GM12891 (cell line): ENCODE measurements at regions not wholly inside any gene's neighbourhood (a gene's known extent, or its start where the extent isn't known, plus 50 kb on each side); places are given as distances from the start of the nearest gene placed in this dataset.

ENCODE experiments used
- DNase-seq: peaks from one replicate; pipeline ENCODE4 v3.0.0; 2011; ENCODE audit warnings: low spot score; ENCODE audit not compliant: insufficient read length
- FAIRE-seq: peaks from 2 replicates; lab custom pipeline; 2011; peaks lifted over from hg19 to GRCh38; lab: Jason Lieb, UNC
- PAX5 ChIP-seq: IDR thresholded peaks from 2 replicates; pipeline ENCODE4 v1.6.1; 2011; ENCODE audit warnings: low read length, moderate library complexity, mild to moderate bottlenecking; ENCODE audit not compliant: insufficient read depth, severe bottlenecking
- POLR2A ChIP-seq: IDR thresholded peaks from 2 replicates; pipeline ENCODE4 v1.6.1; 2011; ENCODE audit warnings: low read depth, low read length, control low read depth
- POLR2AphosphoS5 ChIP-seq: IDR thresholded peaks from 2 replicates; pipeline ENCODE4 v1.6.1; 2011; ENCODE audit warnings: low read depth, low read length, control low read depth
- POU2F2 ChIP-seq: IDR thresholded peaks from 2 replicates; pipeline ENCODE4 v1.6.1; 2011; ENCODE audit warnings: low read depth, mild to moderate bottlenecking, control low read depth, low read length, moderate library complexity
- SPI1 ChIP-seq: IDR thresholded peaks from 2 replicates; pipeline ENCODE4 v1.6.1; 2011; ENCODE audit warnings: low read depth, low read length, control low read depth
- TAF1 ChIP-seq: IDR thresholded peaks from 2 replicates; pipeline ENCODE4 v1.6.1; 2011; ENCODE audit warnings: low read depth, low read length, control low read depth

DNA sequence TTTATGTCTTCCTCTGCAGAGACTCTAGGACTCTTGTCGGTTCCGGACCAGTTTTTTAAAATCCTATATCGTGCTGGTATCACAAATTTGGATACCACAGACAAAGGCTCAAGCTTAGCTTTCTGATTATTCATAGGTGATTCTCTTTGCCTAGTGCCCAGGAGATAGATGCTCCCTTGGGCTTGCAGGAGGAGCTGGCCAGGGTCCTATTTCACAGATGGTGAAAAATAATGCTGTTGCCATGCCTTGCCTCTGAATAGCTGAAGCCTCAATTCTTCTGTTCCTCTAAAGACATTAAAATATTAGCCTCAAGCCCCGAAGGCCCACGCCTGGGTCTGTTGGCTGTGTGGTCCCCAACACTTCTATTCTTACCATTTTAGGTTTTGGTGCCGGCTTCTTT is 123.9 kb upstream of the BACH2 start:
- DNase-seq (no peak), FAIRE-seq (no peak)
- no peak for TF ChIP-seq PAX5
- TF ChIP-seq SPI1: no peak
- no peak for TF ChIP-seq POLR2A
- no peak for TF ChIP-seq TAF1
- TF ChIP-seq POU2F2: no peak
- no peak for TF ChIP-seq POLR2AphosphoS5

DNA sequence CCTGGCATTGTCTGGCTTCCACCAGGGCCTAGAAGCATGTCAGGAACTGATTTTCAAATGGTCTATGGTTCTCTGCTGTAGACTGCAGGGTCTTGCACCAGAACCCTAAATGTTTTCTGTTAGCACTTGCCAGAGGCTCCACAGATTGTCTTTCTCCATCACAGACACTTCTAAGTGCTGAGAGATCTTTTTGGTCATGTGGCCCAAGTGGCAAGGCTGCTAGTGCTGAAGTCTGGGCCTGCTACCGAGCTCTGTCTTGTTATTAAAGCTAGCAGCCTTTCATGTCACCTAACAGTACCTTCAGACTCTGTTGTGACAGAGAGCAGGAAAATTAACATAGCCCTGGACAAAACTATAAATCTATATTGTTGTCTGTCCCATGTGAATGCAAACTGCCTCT is 120.7 kb upstream of the BACH2 start:
- DNase-seq: no peak
- no peak for TF ChIP-seq PAX5
- no peak for TF ChIP-seq POLR2A
- no peak for TF ChIP-seq SPI1
- TF ChIP-seq POU2F2: no peak
- no peak for TF ChIP-seq TAF1
- TF ChIP-seq POLR2AphosphoS5: no peak
- no peak for FAIRE-seq

DNA sequence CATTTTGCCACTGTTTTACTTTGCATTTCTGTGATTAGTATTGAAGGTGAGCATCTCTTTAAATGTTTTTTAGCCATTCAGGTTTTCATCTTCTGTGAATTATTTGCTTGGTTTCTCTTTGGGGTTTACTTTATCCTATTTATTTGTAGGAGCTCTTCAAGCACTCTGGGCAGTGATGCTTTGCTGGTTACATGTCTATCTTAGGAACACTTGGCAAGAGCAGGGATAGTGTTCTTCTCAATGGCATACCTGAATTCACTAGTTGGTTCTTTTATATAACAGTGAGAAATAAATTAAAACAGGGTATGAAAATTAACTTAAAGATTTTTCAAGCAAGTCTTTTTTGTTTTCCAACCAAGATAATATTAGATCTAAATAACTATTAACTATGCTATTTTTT is 119.7 kb upstream of the BACH2 start:
- no peak for FAIRE-seq
- TF ChIP-seq TAF1 (no peak), POU2F2 (no peak), SPI1 (no peak), PAX5 (no peak), POLR2A (no peak), POLR2AphosphoS5 (no peak)
- DNase-seq: no peak

DNA sequence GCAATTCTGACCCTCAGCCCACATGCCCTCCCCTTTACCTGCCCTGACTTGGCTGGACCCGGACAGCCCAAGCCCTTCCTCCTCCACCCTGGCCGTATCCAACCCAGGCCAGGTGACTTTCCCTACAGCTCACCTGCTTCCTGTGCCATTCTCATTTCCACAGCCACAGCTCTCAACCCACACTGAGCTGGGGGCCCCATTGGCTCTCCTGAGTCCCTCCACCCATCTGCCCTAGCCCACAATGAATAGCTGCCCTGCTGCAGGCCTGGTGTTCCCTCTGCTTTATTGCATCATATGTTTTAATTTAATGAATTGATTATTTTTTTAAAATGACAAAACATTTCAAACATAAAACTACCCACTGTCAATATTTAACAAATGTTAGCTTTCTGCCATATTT is 118.5 kb upstream of the BACH2 start:
- DNase-seq: no peak
- no peak for TF ChIP-seq POU2F2
- TF ChIP-seq SPI1: no peak
- TF ChIP-seq TAF1: no peak
- TF ChIP-seq POLR2A: no peak
- TF ChIP-seq PAX5: no peak
- TF ChIP-seq POLR2AphosphoS5: no peak
- no peak for FAIRE-seq

DNA sequence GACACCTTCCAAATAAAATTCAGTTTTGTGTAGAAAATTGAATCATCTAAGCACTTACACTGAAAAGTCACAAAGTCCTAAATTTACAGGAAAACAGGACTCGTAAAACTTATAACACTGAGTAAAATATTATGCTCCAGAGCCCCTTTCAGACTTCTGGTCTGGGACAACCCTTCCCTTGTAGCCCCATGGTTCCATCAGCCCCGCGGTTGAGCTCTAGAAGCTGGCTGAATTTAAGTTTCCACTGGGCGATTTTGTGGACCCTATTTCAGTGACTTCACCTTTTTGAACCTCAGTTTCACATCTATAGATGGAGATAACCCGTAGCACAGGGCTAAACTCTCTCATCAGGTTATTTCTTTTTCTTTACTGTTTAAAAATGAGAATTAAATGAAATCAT is 117.7 kb upstream of the BACH2 start:
- TF ChIP-seq POLR2AphosphoS5: no peak
- no peak for TF ChIP-seq PAX5
- TF ChIP-seq SPI1: no peak
- TF ChIP-seq POLR2A: no peak
- TF ChIP-seq POU2F2: no peak
- TF ChIP-seq TAF1: no peak
- FAIRE-seq (no peak), DNase-seq (no peak)

DNA sequence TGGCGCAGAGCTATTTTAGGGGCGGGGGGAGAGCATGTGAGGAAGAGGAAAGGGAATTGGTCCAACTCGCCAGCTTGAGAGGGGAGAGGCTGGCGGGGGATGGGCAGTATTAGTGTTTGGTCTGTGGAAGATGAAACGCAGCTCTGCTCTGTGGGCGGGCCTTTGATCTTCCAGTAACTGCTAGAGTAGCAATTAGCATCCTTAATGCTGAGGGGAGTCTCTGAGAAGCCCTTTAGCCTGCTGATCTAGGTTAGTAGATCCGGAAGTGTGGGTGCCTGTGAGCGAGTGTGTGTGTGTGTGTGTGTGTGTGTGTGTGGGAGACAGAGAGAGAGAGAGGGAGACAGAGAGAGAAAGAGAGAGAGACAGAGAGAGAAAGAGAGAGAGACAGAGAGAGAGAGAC is 117.2 kb upstream of the BACH2 start:
- DNase-seq: no peak
- FAIRE-seq: no peak
- TF ChIP-seq PAX5 (no peak), SPI1 (no peak), POU2F2 (no peak), POLR2AphosphoS5 (no peak), POLR2A (no peak), TAF1 (no peak)

- TF ChIP-seq PAX5 (no peak), TAF1 (no peak), POLR2AphosphoS5 (no peak), SPI1 (no peak), POLR2A (no peak), POU2F2 (no peak)
- DNase-seq (no peak), FAIRE-seq (no peak)
Measured at GRCh38 chr6:90413396-90413795, 116.8 kb upstream of the BACH2 start.

DNA sequence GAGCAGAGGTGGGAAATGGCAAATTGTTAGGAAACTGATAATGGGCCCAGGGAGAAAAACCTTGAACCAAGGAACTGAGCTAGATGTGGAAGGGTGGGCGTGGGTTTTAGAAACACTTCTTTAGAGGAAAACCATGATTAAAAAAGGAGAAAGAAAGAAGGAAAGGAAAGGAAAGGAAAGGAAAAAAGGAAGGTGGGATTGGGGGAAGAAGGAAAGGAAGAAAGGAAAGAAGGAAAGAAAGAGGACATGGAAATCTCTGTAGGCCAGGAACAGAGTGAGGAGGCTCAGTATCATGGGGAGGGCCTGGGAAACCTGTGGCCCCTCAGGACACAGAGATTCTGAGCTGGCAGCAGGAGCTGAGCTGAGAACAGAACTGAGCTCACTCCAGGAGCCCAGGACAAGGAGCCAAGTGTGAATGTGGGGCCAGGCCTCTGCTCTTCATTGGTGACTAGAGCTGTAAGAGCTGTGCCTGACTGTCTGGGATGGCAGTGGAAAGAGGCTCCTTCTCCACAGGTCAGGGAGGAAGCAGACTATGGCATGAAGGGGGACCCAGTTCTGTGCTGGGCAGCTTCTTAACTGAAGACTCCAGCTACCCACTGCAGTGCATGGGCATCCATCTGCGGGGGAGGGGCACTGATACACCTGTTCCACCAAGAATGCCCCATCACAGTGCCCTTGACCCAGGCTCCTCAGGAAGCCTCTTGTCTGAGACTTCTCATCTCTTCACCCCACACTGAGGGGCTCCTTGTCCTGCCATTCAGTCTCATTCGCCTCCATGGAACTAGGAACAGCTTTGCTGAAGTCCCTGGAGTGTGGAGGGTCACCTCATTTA is 116.1 kb upstream of the BACH2 start:
- FAIRE-seq (no peak), DNase-seq (no peak)
- TF ChIP-seq PAX5 (no peak), POU2F2 (no peak), TAF1 (no peak), POLR2A (no peak), SPI1 (no peak)

GRCh38 chr6:90411292-90411781 is 114.7 kb upstream of the BACH2 start:
- FAIRE-seq (no peak), DNase-seq (no peak)
- TF ChIP-seq TAF1: no peak
- TF ChIP-seq POU2F2: peak; percentile 83

- TF ChIP-seq POLR2A (no peak), POU2F2 (no peak), POLR2AphosphoS5 (no peak), PAX5 (no peak), SPI1 (no peak), TAF1 (no peak)
- FAIRE-seq (no peak), DNase-seq (no peak)
Measured at GRCh38 chr6:90409700-90410099, 113.1 kb upstream of the BACH2 start.
